Ovary (tissue), 3 donors: ENCODE measurements at regions not wholly inside any gene's neighbourhood (a gene's known extent, or its start where the extent isn't known, plus 50 kb on each side); places are given as distances from the start of the nearest gene placed in this dataset.

Experiments used
- EP300 ChIP-seq: sonication (generic); formaldehyde crosslinking; IDR thresholded peaks from one replicate; pipeline ENCODE4 v1.6.1; 2017; ENCODE audit warnings: antibody characterized with exemption
- POLR2A ChIP-seq: fragments of 450-650 bp; IDR thresholded peaks from one replicate; pipeline ENCODE4 v1.6.1; 2017; ENCODE audit warnings: antibody characterized with exemption, mild to moderate bottlenecking, moderate library complexity
- TF ChIP-seq, protein P1 (sequence below), 3 donors: fragments of 450-650 bp in 2 of 3; fragments of 200-600 bp in 1 of 3; IDR thresholded peaks; one replicate each; pipeline versions ENCODE4 v1.5.1 to v1.8.0; 2016 to 2022; ENCODE audit warnings: antibody characterized with exemption in 3 of 3, mild to moderate bottlenecking in 1 of 3
- donor health status: DM: no; HTN: no; CAD: no.

DNA sequence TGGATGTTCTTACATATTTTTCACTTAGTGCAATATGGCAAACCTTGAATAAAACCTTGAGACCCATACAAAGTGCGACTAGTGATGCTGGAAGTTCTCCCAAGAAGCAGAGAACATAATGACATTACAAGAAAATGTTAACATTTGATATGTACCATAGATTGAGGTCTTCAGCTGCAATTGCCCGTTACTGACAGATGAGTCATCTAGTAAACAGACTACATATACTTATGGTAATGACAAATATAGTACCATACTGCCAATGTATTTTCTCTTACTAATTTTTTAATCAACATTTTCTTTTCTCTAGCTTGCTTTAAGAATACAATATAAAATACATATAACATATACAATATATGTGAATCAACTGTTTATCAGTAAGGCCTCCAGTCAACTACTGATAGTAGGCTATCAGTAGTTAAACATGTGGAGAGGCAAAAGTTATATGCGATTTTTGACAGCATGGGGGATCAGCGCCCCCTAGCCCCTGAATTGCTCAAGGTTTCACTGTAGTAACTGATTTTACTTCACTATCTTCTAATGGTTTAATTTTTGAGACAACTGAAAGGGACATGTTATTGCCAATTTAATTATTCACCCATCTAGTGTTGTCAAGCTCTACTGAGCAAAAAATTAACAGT lies 166.7 kb upstream of the ADGRB3 start:
- TF ChIP-seq, protein P1, sequence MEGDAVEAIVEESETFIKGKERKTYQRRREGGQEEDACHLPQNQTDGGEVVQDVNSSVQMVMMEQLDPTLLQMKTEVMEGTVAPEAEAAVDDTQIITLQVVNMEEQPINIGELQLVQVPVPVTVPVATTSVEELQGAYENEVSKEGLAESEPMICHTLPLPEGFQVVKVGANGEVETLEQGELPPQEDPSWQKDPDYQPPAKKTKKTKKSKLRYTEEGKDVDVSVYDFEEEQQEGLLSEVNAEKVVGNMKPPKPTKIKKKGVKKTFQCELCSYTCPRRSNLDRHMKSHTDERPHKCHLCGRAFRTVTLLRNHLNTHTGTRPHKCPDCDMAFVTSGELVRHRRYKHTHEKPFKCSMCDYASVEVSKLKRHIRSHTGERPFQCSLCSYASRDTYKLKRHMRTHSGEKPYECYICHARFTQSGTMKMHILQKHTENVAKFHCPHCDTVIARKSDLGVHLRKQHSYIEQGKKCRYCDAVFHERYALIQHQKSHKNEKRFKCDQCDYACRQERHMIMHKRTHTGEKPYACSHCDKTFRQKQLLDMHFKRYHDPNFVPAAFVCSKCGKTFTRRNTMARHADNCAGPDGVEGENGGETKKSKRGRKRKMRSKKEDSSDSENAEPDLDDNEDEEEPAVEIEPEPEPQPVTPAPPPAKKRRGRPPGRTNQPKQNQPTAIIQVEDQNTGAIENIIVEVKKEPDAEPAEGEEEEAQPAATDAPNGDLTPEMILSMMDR (IDR thresholded peaks at IDR 0.05) = no peak
- TF ChIP-seq POLR2A (no peak), EP300 (no peak)
